ENCODE measurements at regions not wholly inside any gene's neighbourhood (a gene's known extent, or its start where the extent isn't known, plus 50 kb on each side); places are given as distances from the start of the nearest gene placed in this dataset.

- Histone ChIP-seq H3K27ac (no peak overlapping the region), H3K36me3 (no peaks in the 10 kb centered on the region), H3K9me3 (no peaks in the 10 kb centered on the region), H3K4me1 (ENCODE audit: control insufficient read depth in 1 of 2, insufficient read depth in 1 of 2, low read depth in 1 of 2, low read length in 1 of 2) (no peaks in the 10 kb centered on the region), H3K27me3 (no peaks in the 10 kb centered on the region), H3K4me3 (ENCODE audit: low read depth in 1 of 2, low read length in 1 of 2) (no peak overlapping the region)
- TF ChIP-seq, protein P1, sequence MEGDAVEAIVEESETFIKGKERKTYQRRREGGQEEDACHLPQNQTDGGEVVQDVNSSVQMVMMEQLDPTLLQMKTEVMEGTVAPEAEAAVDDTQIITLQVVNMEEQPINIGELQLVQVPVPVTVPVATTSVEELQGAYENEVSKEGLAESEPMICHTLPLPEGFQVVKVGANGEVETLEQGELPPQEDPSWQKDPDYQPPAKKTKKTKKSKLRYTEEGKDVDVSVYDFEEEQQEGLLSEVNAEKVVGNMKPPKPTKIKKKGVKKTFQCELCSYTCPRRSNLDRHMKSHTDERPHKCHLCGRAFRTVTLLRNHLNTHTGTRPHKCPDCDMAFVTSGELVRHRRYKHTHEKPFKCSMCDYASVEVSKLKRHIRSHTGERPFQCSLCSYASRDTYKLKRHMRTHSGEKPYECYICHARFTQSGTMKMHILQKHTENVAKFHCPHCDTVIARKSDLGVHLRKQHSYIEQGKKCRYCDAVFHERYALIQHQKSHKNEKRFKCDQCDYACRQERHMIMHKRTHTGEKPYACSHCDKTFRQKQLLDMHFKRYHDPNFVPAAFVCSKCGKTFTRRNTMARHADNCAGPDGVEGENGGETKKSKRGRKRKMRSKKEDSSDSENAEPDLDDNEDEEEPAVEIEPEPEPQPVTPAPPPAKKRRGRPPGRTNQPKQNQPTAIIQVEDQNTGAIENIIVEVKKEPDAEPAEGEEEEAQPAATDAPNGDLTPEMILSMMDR (IDR thresholded peaks at IDR 0.05): no peak
Observed at GRCh38 chr12:105799103-105799502, 339.7 kb downstream of the NUAK1 start.

DNA sequence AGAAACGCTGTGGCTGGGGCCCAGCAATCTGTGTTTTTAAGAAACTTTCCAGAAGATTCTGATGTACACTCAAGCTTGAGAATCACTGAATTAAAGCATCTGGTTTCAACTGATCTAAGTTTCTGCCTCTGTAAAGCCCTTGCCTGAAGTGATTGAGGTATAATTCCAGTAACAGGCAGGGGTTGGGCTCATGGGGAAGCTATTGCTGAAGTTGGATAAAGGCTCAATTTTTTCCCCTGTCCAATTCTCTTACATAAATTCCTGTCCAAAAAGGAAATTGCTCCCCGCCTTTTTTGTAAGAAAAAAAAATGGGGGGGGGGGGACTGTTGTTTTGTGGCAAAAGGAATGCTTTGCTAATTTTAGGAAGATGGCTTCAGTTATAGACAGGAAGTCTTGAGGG lies 337.4 kb downstream of the NUAK1 start:
- Histone ChIP-seq H3K27me3 (no peaks in the 10 kb centered on the region), H3K9me3 (no peaks in the 10 kb centered on the region), H3K4me1 (ENCODE audit: control insufficient read depth in 1 of 2, insufficient read depth in 1 of 2, low read depth in 1 of 2, low read length in 1 of 2) (no peaks in the 10 kb centered on the region), H3K4me3 (ENCODE audit: low read depth in 1 of 2, low read length in 1 of 2) (no peak overlapping the region), H3K36me3 (no peaks in the 10 kb centered on the region), H3K27ac (no peak overlapping the region)
- TF ChIP-seq, protein P1 (IDR thresholded peaks at IDR 0.05): no peak

DNA sequence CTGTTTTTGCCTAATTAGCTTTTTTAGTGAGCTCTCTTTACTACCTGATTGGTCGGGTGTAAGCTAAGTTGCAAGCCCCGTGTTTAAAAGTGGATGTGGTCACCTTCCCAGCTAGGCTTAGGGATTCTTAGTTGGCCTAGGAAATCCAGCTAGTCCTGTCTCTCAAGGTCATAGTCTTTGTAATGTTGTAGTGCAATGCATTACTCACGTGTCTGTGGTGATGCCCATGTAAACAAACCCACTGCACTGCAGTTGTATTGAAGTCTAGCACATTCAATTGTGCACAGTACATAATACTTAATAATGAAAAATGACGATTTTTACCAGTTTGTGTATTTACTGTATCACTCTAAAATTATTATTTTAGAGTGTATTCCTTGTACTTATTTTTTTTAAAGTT lies 335.5 kb downstream of the NUAK1 start:
- H3K27ac ChIP-seq: no peak overlapping the region

DNA sequence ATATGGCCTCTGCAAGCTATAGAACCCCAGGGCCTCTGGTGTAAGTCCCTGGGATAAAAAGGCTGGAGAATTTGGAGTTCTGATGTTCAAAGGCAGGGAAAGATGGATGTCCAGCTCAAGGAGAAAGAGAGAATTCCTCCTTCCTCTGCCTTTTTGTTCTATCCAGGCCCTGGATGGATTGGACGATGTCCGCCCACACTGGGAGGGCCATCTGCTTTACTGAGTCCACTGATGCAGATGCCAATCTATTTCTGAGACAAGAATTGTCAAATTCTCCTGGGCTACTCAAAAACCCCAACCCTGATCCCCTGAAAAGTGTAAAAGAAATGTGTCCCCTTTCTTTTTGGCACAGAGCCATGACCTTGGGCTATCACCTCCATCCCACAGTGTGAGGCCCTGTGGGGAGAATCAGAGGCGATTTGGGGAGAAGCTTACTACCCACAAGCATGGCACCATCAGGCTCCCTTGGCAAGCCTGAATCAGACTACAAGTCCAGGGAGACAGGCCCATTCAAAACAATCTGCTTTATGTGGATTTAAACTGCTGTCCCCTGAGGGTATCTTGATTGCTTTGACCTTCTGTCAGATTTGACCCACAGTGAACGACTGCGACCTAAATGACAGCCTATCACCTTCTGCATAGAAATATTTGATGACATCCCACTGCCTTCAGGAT lies 334.0 kb downstream of the NUAK1 start:
- Histone ChIP-seq H3K36me3 (no peaks in the 10 kb centered on the region), H3K9me3 (no peaks in the 10 kb centered on the region), H3K4me3 (ENCODE audit: low read depth in 1 of 2, low read length in 1 of 2) (no peak overlapping the region), H3K27me3 (no peaks in the 10 kb centered on the region), H3K27ac (no peak overlapping the region), H3K4me1 (ENCODE audit: control insufficient read depth in 1 of 2, insufficient read depth in 1 of 2, low read depth in 1 of 2, low read length in 1 of 2) (no peaks in the 10 kb centered on the region)
- TF ChIP-seq, protein P1 (IDR thresholded peaks at IDR 0.05): no peak

More for the DNA sequence above, 335.5 kb downstream of the NUAK1 start:
- TF ChIP-seq, protein P1 (IDR thresholded peaks at IDR 0.05): no peak
- Histone ChIP-seq H3K4me3 (ENCODE audit: low read depth in 1 of 2, low read length in 1 of 2) (no peak overlapping the region), H3K36me3 (no peaks in the 10 kb centered on the region), H3K4me1 (ENCODE audit: control insufficient read depth in 1 of 2, insufficient read depth in 1 of 2, low read depth in 1 of 2, low read length in 1 of 2) (no peaks in the 10 kb centered on the region), H3K27me3 (no peaks in the 10 kb centered on the region), H3K9me3 (no peaks in the 10 kb centered on the region)

DNA sequence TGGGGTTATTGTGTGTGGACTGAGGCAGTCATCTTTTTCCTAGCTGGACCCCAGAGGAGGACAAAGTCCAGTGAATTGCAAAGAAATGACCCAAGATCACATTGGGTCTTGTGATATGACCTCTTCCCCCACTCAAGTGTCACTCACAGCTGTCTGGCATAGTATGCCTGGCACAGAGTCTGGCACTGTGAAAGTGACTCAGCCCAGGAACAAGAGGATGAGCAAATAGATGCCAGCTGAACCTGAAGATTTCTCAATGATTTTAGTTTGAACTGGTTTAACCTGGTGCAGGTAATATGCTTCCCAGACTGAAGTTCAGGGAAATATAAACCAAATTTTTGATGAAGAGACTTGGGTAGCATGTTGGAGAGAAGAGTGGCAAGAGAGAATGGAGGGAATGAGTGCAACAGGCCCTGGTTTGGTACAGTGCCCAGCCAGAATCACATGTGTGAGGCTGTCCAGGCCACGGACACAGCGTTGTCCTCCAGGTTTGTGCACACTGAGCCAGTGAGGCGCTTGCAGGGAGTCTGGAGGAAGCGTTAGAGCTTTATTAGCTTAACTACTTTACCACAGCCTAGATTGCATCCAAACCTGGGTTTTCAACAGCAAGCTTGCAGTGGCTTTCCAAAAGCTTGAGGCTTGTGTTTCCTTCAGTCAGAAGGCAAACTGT lies 332.9 kb downstream of the NUAK1 start:
- Histone ChIP-seq H3K27me3 (no peaks in the 10 kb centered on the region), H3K4me1 (ENCODE audit: control insufficient read depth in 1 of 2, insufficient read depth in 1 of 2, low read depth in 1 of 2, low read length in 1 of 2) (no peaks in the 10 kb centered on the region), H3K9me3 (no peaks in the 10 kb centered on the region), H3K4me3 (ENCODE audit: low read depth in 1 of 2, low read length in 1 of 2) (no peak overlapping the region), H3K27ac (no peak overlapping the region), H3K36me3 (no peaks in the 10 kb centered on the region)
- TF ChIP-seq, protein P1 (IDR thresholded peaks at IDR 0.05): no peak

All from neutrophil (primary cell).